Pons (tissue), 1 donor: ENCODE measurements at regions not wholly inside any gene's neighbourhood (a gene's known extent, or its start where the extent isn't known, plus 50 kb on each side); places are given as distances from the start of the nearest gene placed in this dataset.
"Not testable (repeated sequence)": the region's sequence is repeated elsewhere in the genome, so short reads cannot be mapped to it uniquely, and the experiment has no call there.

ENCODE experiments used
- DNase-seq: peaks from one replicate; pipeline ENCODE4 v3.0.0-alpha.2; 2016; ENCODE audit warnings: low spot score

DNA sequence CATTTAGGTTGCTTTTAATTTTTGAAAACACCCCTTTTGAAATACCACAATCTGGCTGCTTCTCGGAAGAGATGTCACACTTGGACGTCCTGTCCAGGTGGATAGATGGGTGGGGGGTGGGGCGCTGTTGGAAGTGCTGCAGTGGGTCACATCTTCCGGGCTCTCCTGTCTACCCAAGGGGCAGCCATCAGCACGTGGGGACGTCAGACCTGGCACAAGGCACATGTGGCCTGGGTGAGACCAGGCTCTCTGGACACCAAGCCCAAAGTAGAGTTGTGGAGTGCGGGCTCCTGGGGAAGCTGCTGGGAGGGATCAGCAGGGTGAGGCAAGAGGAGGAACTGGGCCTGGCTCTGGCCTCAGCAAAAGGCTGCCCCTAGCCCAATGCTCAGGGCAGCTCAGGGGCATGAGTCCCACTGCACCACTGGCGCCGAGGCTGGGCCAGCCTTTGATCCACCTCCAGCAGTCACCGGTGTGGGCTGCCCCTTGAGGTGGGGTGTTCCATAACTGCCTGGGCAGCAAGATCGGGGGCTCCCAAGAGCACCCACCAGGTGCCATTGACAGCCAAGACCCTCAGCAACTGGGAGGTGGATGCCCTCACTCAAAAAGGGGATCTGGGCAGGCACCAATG lies 68.6 kb upstream of the CCND1 start:
- DNase-seq: no peak

DNA sequence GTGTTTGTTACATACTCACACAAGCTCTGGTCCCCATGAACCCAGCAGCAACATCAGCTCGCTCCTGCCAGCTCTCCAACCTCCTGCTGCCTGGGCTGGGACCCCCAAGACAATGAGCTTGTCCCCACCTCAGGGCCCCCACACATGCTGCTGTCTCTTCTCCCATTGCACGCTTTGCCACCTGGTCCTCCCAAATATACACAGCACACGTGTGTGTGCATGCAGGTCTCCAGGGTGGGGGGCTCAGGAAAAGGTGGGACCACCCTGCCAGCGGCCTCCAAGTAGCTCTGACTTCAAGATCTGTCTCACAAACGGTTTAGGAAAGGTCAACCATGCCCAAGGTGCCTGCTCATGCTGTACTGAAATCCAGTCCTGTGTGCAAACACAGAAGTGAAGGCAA lies 68.1 kb upstream of the CCND1 start:
- no peak for DNase-seq

DNA sequence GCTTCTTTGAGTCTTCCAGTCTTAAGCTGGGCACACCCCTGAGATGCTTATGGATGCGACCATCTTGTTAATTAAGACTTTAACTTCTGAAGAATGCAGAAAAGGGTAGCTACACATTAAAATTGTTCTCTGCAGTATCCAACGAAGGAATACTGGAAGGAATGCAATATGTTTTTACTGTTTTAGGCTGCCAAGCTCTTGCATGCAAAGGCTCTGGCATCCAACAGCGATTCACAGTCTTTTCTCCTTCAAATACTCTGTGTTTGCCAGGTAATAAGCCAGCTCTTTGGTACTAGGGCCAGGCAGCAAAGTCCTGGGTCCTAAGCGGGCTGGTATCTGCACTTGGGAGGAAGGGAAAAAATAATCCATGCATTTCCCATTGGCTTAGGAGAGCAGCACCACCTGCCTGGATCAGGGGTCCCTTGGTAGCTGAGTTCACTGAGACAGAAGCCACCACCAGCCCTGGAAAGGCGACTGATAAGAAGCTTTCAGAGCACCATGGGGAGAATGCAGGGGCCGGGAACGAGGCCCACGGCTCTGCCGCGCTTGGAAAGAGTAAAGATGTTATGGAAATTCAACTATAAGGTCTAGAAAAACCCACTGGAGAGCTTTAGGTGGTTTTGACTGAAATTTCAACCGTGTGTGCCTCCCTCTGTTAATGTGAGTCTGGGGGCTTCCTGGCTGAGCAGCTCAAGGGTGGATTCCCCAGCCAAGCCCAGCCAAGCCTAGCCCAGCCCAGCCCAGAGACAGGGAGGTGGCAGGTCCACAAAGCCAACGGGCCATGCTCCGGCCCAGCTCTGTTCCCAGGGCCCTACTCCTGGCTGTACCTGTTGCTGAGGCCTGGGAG lies 67.0 kb upstream of the CCND1 start:
- DNase-seq: no peak

DNA sequence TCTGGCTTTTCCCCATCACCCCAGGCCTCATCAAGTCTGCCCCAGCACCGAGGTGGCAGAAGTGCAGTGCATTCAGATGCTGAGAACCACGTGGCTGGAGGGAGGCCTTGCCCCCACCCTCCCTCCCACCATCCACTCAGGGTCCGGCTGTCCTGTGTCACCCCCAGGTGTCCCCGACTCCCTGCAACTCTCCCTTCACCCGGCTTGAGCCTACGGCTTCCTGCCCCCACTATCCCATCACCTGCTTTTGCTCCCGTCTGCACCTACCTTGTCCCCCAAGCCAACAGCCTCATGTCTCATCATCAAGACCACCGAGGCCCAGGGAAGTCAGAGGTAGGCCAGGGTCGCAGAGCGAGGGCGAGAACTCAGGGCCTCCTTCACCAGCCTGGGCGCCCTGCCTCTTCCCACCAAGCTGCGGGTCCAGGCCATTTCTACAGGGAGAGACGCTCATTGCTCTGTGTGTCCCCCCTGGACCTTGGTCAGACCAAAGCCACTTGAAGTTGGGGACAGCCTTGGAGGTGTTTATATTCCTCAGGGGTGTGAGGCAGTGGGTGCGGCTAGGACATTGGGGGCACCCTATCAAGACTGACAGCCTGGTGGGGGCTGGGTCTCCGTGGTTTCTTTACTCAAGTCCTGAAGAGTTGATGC lies 66.2 kb upstream of the CCND1 start:
- no peak for DNase-seq

DNA sequence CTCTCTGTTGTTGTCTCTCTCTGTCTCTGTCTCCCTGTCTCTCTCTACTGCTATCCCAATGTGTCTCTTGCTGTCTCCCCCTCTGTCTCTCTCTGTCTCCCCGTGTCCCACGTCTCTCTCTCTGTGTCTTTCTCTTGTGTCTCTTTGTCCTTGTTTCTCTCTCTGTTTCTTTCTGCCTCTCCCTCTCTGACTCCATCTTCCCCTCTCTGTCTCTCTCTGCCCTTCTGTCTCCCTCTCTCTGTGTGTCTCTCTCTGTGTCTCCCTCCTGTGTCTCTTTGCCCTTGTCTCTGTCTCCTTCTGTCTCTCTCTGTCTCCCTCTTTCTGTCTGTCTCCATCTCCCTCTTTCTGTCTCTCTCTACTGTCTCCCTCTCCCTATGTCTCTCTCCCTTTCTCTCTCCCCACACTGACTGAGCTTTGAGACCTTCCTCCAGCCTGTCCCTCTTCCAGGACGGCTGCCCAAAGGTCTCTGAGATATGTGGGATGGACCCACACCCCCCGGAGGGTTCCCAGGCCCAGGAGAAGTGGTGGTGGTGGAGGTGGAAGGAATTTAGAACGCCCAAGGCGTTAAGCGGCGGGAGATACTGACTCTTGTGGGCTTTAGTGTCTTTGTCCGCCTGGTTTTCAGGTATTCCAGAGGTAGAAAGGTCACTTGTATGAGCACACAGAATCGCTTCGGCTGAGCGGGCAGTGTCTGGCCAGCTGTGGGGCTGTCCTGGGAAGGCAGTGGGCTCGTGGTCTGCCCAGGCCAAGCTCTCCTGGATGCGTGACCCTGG lies 65.5 kb upstream of the CCND1 start:
- no peak for DNase-seq

DNA sequence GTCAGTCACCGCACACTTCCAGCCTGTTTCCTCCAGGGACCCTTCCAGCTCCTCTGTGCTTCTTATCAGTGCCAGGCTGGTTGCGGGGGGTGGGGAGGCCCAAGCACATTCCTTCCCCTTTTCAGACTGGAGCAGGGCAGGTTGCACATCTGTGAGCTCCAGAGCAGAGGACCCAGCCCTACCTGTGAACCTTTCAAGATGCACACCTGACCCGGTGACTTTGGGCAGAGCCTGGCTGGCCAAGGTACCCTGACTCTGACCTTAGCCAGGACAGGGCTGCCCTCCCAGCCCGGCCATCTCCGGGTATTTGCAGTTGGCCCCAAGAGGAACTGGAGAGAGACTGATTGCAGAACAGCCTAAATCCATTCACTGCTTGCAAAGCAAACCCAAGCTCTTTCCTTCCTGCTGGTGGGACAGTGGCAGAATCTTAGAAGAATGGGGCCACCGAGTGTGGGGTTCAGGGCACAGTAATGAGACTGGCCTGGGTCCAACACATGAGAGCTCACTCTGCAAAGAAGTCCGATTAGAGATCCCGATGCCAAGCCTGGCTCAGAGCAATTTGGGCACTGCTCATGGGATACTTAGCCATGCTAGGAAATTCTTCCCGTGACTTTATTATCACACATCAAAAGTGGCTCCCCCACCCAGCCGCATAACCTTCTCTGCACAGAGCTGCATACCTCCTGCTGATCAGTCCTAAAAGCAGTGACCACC lies 64.7 kb upstream of the CCND1 start:
- peak; percentile 43 for DNase-seq

DNA sequence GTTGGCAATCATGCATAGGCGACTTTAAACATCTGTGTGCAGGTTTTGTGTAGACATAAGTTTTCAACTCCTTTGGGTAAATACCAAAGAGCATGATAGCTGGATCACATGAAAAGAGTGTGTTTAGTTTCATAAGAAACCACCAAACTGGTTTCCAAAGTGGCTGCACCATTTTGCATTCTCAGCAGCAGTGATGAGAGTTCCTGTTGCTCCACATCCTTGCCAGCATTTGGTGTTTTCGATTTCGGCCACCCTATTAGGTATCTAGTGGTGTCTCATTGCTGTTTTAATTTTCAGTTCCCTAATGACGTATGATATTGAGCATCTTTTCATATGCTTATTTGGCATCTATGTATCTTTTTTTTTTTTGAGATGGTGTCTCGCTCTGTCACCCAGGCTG lies 62.8 kb upstream of the CCND1 start:
- no peak for DNase-seq

DNA sequence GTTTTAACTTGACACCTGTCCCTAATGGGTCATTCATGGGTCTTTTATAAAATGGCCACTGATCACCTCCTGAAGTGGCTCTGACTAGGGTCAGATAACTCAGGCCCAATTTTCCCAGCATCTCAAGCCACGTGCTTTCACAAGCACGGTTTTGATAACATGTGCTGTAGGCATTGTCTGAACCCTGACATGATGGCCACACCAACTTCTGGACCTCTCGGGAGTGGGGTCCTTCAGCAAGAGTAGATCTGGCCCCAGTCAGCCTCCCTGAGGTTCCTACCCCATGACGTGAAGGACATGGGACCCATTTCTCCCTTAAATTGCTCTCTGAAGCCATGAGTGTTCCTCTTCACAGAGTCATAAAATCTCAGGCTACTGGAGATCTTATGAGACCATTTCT lies 60.4 kb upstream of the CCND1 start:
- DNase-seq: no peak

DNA sequence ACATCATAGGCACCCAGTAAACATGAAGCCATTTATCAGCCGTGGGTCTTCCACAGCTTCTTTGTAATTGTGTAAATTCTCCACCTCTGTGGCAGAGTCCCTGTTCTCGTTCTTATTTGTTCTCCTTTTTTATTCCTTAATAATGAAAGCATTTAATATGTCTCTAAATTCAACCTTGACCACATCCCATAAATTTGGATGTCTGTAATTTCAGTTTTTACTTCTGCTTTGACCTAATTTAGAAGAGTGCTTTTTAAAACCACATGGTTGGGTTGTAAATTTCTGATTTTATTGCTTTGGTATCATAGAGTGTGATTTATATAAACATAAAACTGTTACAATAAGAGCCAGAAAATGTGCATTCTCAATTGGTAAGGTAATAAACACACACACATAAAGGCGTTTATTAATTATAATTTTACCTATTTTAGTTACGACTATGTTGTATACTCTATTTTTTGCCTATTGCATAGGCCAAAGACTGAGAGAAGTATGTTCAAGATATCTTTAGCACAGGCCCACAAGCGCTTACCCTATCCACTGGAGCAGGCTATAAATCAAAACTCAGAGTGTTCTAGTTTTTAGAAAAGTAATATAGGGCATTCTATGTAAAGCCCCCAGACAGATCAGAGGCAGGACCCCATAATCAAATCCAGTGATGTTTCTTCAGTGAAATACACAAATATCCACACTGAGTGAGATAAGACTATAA lies 58.0 kb upstream of the CCND1 start:
- DNase-seq: no peak

DNA sequence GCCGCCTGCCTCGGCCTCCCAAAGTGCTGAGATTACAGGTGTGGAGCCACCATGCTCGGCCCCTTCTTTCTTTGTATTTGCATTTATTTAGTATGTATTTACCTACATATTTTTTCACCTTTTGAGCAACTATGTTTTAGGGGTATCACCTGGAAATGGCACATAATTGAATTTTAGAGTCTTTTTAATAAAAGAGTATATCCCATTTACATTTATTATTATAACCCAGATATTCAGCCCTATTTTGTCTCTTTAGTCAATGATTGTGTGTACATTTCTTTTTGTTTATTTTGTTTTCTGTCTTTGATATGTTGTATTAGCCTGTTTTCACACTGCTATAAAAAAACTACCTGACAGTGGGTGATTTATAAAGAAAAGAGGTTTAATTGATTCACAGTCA lies 56.8 kb upstream of the CCND1 start:
- DNase-seq: no peak

DNA sequence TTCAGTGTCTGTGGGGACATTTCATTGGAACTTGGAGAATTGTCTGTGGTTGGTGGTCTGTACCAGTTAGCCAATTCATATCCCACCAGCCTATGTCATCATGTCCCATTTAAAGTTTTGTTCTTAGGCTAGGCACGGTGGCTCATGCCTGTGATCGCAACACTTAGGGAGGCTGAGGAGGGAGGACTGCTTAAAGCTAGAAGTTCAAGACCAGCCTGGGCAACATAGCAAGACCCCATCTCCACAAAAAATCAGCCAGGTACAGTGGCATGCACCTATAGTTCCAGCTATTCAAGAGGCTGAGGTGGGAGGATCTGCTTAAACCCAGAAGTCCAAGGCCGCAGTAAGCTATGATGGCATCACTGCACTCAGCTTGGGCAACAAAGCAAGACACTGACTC lies 55.6 kb upstream of the CCND1 start:
- no peak for DNase-seq

DNA sequence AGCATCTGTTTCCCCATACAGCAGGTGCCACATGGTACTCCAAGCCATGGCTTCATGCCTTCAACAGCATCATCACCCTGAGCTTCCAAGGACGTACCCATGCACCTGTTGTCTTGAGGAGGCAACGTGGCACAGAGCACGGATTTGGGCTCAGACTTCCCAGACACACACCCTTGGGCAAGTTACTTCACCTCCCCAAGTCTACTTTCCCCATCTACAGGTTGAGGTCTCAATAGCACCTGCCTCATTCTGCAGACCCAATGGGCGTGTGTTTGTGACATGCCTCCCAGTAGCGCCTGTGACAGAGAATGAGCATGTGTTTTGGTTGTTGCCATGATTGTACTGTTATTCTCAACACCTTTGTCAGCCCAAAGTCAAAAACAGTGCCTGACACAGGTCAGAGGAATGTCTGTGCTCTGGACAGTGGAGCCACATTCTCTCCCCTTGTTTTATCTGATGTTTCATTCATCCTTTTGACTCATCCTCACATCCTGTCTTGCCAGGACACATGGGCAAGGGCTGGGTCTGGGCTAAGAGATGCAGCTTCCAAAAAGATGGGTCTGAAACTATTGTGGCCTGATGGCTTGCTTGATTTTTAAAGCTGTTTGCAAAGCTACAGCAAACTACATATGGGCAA lies 53.4 kb upstream of the CCND1 start:
- no peak for DNase-seq

DNA sequence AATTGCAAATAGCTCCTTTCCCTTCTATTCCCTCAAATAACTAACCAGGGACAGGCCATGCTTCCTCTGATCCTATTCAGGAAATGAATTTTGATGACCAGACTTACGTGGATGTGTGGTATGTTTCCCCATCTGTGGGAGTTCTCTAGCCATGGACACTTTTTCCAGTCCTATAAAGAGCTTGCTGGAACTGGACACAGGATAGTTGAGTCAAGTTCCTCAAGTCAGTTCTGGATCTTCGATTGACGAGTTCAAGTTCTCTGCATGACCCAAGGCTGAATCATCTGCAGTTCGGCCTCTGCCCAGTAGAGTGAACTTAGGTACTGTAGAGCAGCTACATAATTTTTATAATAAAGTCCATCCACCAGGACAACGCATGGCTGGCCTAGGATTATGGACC lies 52.7 kb upstream of the CCND1 start:
- no peak for DNase-seq

DNA sequence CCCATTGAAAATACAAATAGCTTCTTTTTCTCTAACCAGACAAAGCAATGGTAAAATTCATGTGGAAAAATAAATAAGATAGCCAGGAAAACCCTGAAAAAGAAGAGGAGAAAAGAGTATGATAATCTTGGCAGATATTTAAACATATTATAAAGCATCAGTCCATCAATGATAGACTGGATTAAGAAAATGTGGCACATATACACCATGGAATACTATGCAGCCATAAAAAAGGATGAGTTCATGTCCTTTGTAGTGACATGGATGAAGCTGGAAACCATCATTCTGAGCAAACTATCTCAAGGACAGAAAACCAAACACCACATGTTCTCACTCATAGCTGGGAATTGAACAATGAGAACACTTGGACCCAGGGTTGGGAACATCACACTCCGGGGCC lies 50.9 kb upstream of the CCND1 start:
- DNase-seq: not testable (repeated sequence)
